HG02763 (cell line): ENCODE measurements at regions not wholly inside any gene's neighbourhood (a gene's known extent, or its start where the extent isn't known, plus 50 kb on each side); places are given as distances from the start of the nearest gene placed in this dataset.

Experiments
- ATAC-seq: cut with Tn5 transposase; IDR thresholded peaks from one replicate; pipeline ENCODE4 v1.9.1; 2021; ENCODE audit warnings: mild to moderate bottlenecking, moderate library complexity; ENCODE audit not compliant: unreplicated experiment

DNA sequence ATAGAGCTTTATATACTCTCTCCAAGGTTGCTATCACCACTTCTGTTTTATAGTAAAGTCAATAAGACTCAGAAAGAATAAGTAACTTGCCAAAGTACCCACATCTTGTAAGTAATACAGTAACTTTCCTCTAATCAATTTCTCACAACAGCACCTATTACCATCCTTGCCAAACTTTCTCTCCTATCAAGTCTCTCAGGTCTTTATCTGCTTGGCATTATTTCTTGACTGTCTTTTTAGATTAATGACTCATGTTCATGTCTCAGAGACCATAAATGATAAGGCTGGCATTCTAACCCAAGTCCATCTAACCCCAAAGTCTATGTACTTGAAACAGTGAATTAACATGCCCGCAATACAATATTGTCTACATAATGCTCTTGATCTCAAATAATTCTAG is 618.0 kb upstream of the ZEB2 start:
- ATAC-seq, result no peak

- no peak for ATAC-seq
Observed at GRCh38 chr2:145137211-145137610, 617.3 kb upstream of the ZEB2 start.

GRCh38 chr2:145136702-145137101 is 616.8 kb upstream of the ZEB2 start:
- ATAC-seq, result no peak

DNA sequence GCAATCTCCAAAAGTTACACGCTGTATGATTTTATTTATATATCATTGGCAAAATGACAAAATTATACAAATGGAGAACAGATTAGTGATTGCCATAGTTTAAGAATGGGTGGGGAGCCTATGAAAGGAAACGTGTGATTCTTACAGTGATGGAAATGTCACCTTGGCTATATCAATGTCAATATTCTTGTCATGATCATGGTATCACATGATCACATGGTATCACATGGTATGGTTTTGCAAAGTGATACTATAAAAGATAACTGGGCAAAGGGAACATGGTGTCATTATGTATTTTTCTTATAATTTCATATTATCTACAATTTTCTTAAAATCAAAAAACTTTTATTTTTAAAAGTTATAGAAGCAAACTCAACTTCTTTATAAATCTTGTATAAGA is 606.2 kb upstream of the ZEB2 start:
- ATAC-seq, result no peak

GRCh38 chr2:145124085-145124484 is 604.2 kb upstream of the ZEB2 start:
- ATAC-seq, result no peak

- no peak for ATAC-seq
Observed at GRCh38 chr2:145123606-145124005, 603.7 kb upstream of the ZEB2 start.

GRCh38 chr2:145119225-145119624 is 599.3 kb upstream of the ZEB2 start:
- peak; percentile 44 for ATAC-seq

DNA sequence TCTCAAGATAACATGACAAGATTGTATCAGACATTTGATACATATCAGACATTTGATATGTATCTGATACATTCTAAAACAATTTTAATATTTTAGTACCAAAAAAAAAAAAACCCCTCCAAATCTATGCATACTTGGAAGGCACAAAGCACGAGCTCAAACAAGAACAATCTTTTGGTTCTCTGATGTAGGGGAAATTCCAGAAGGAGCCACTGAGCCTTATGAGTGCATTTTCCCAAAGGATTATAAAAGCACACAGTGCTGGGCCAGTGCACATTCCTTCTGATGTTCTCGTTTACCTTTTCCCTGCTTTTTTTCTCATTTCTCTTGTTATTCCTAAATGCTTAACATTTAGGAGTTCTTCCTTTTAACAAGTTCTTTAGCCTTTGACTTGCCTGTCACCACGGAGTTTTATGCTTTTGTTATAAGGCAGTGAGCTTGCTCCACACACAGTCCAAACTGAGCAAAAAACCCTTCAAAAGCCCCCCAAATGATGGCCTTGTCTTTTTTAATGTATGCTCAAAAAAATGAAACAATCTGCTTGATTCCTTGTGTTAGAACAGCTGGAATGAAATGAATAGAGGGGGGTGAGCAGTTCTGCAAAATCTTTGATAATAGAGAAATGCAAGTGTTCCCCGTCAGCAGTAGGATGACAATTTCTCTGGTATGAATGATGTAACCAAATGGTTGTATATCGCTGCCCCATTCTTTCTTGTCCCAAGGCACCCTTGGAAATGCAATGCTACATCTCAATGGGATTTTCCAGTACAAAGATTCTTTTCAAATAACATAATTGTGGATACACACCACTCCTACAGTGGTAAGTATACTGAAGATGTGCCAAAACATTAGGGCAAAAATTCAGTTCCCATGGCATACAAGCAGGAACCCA is 597.2 kb upstream of the ZEB2 start:
- ATAC-seq, result no peak

GRCh38 chr2:145116056-145116455 is 596.1 kb upstream of the ZEB2 start:
- no peak for ATAC-seq

- no peak for ATAC-seq
Observed at GRCh38 chr2:145114726-145115125, 594.8 kb upstream of the ZEB2 start.

DNA sequence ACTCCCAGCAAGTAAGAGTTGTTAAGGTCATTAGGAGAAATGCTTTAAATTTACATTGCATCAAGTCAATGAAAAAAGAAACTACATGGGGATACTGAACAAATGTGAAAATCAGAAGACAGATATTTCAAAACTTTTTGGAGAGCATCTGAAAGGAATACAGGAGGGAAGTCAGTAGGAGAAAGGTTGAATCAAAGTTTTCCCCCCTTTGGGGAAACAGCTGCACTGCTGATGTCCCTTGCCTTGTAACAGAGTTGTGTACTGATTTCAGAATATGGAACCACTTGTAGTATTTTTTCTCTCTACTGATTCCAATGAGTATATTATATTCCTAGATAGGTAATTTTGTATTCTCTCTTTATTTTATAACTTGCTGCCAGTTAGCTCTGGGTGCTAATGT is 592.5 kb upstream of the ZEB2 start:
- no peak for ATAC-seq

- ATAC-seq, result no peak
Observed at GRCh38 chr2:145110668-145111356, 590.9 kb upstream of the ZEB2 start.

DNA sequence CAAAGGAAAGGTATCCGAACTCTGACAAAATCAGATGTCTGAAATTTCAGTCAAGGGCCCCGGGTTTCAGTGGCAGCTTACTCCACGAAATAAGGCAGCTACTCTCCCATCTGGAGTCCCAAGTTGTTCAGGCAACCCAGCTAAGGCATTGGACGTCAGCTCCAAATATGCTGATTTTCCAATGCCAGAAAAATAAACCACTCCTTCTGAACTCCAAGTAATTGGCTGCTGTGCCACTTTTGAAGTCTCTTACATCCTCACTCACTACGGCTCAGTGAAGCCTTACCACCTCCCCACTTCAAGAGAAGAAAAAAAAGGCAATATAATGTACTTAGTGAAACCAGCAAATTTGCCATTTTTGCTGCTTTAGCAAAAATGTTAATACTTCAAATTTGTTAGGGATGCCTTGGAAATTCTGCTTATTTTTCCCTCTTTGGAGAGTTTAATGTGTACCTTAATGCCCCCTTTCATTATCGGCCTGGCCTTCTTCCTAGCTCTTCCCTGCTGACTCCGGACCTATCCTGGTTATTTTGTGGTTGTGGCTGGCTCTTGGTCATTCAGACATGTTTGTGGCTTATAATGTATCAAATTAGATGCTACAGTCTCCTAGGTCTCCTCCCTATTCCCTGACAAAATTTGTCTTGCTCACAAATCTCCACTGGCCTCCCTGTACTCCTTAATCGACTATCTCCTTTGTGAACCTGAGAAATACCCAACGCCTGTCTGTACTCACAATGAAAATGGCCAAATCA is 589.2 kb upstream of the ZEB2 start:
- ATAC-seq, result no peak

DNA sequence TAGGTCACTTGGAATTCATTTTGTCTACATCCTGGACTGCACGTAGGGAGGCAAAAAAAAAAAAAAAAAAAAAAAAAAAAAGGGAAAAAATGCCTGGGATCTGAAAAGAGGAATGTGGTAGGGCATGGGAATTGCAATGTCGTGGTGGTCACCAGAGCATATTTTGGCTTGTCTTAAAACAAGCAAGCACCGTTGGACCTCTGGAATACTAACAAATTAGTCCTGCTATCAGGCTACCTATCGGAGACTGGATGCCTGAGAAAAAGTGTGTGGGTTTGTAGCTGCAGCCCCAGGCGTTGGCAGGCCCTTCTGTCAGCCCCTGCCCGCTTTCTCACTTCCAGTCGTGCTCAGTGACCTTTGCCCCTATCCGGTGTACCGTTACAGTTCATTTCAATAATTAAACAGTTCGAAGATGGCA is 588.5 kb upstream of the ZEB2 start:
- no peak for ATAC-seq

- ATAC-seq, result no peak
Observed at GRCh38 chr2:145106293-145106692, 586.4 kb upstream of the ZEB2 start.

DNA sequence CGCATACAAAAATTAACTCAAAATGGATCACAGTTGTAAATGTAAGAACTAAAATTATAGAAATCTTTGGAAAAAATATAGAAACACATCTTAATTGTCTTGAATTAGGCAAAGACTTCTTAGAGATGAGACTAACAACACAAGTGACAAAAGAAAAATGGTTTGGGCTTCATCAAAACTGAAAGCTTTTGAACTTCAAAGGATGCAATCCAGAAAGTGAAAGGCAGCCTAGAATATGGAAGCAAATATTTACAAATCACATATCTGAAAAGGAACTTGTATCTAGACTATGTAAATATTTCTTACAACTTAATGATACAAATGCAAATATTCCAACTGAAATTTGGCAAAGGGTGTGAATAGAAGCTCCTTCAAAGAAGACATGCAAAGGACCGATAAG is 582.8 kb upstream of the ZEB2 start:
- ATAC-seq, result no peak

- no peak for ATAC-seq
Observed at GRCh38 chr2:145100301-145100700, 580.4 kb upstream of the ZEB2 start.

DNA sequence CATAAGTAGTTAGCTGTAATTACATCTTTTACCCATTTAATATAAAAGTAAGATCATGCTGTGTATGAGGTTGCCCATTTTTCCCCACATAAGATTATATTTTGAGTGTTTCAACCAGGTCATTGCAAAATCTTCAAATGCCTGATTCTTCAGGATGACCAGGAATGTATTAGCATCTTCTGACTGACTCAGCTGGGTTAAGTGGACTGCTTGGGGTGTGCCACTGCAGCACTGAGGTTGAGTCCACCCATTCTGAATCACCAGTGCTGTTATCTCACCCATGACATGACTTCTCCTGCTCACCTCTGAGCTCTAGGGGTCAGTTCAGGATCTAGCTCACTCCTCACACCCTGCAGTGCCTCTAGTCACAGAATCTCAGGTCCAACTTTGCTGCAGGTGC is 576.7 kb upstream of the ZEB2 start:
- no peak for ATAC-seq

DNA sequence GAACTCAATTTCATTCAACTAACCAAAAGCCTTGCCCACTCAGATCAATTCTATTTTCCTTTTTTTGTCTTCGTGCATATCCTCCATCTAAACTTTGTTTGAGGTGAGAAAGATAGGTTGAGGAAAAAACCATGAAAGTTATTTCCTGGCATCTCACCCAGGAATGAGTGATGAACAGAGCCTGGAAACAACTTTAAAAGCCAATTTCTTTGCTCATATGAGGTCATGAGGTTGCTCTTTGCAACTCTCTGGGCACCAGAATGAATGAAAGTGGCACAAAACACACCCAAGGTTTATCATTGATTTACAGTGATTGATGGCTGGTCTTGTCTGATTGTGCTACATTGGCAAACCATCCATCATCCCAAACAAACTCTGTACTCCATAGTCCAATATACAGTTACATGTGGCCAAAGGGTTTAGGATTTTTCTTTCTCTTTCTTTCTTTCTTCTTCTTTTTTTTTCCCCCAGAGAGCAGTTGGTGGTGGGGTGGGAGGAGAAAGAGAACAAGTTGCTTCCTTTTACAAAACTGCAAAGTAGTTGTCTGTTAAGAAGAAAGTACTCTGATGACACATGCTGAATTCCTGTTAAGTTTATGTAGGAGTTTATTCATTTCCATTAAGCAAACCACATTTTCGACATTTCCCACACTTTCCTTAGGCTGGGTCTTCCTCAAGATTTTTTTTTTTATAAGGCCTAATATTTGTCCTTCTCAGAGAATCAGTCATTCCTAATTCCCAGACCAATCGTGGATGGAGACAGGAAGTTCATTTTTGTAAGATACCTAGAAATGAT is 575.9 kb upstream of the ZEB2 start:
- no peak for ATAC-seq

DNA sequence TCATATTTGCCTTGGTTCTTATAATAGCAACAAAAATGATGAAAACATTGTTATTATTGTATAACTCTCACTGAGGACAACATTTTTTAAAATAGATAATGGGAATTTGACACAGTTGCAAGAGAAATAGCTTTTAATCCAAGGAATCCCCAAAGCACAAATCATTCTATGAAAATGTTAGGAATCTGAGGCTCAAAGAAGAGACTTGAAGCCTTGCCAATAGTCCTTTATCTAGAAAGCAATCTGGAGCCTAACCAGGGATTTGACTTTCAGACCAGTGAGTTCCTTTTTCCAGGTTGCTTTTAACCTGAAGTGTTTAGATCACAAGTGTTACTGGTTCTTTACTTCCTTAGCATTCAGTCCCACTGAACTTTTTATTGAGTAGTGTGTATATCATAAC is 574.5 kb upstream of the ZEB2 start:
- no peak for ATAC-seq

DNA sequence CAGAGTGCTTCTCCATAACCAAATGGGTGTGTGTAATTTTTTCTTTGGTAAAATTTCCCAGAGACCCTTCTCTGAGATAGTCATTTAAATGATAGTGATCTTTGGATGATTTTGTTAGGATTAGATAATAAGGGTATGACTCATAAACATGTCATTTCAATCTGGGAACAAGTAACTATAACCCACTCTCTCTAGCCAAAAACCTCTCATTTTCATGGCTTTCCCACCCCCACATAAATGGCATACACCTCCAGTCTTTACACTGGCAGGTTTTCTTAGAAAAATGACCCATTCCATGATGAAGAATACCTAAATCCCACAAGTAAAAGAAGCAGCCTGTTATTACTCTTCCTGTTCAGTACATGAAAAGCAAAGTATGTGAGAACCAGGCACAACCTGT is 572.0 kb upstream of the ZEB2 start:
- ATAC-seq, result no peak
